ENCODE measurements at regions not wholly inside any gene's neighbourhood (a gene's known extent, or its start where the extent isn't known, plus 50 kb on each side); places are given as distances from the start of the nearest gene placed in this dataset.

DNA sequence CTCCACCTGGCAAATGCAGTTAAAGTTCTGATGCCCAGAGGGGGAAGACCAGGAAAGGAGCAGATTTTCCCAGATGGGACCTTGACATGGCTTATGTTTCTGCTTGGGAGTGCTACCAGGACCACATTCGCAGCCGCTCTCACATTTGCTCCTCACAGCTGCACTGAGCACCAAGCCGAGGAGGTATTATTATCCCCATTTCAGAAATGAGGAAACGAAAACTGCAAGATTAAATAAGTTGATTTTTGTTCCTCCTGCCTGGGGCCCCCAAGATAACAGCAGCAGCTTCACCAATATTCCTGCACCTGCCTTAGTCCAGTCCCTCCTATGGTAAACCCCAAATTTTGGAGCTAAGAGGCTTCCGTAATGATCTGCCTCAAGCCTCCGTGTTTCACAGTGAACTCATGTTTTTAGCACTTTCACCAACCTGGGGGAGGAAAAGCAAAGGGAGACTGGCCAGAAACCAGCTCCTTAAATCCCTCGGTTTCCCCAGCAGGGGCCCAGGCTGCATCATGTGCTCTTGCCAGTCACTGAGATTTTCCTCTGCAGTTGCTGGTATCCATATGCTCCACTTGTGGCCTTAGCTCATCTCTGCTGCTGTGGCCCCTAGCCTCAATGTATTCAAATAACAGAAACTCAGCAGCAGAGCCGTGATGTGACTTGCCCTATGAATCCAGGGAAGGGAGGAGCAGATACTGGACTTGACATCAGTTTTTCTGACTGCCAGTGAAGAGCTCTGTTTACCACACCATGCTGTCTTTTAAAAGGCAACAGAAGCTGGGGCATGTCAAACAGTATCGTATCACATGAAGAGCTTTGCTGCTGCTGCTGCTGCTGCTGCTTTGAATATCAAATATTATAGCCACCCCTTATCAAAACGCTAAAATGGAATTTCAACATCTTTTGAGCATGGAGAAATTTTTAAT, 95.5 kb upstream of the KLHL13 start:
- no peak for TF ChIP-seq CTCF (IDR thresholded peaks at IDR 0.05; ENCODE audit: low read depth, low read length)
- DNase-seq (ENCODE audit: low read depth, low spot score): no peak
- H3K4me3 ChIP-seq (ENCODE audit: low read depth, low read length): no peak overlapping the region
- in situ Hi-C loops (cut with HindIII; ENCODE audit: low sequenced_read_pairs): no loop called here

- in situ Hi-C loops (cut with HindIII; ENCODE audit: low sequenced_read_pairs): no loop called here
- DNase-seq (ENCODE audit: low read depth, low spot score): no peak
- no peak overlapping the region for H3K4me3 ChIP-seq (ENCODE audit: low read depth, low read length)
- no peak for TF ChIP-seq CTCF (IDR thresholded peaks at IDR 0.05; ENCODE audit: low read depth, low read length)
Observed at GRCh38 chrX:118212817-118213183, 96.2 kb upstream of the KLHL13 start.

DNA sequence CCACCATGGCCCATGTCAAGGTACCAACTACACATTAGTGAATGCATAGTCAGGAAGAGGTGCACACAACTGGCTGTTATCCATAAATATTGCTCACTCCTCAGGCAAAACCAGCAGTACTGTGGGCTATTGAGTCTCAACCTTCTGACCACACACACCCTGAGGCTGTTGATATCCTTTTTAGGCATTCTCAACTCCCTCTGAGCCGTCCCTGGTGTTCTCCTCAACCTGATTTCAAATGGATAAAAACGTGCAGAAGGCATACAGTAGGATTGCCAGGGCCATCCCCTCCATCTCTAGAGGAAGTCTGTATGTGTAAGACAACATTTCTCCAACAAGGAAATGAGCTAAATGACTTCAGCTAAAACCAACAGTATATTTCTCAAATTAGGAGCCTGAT, 98.7 kb upstream of the KLHL13 start:
- DNase-seq (ENCODE audit: low read depth, low spot score): no peak

GRCh38 chrX:118216087-118216486, 99.5 kb upstream of the KLHL13 start:
- no peak for DNase-seq (ENCODE audit: low read depth, low spot score)
- in situ Hi-C loops (cut with HindIII; ENCODE audit: low sequenced_read_pairs): no loop called here
- no peak for TF ChIP-seq CTCF (IDR thresholded peaks at IDR 0.05; ENCODE audit: low read depth, low read length)
- no peak overlapping the region for H3K4me3 ChIP-seq (ENCODE audit: low read depth, low read length)

More for the DNA sequence above, 98.7 kb upstream of the KLHL13 start:
- H3K4me3 ChIP-seq (ENCODE audit: low read depth, low read length): no peak overlapping the region
- in situ Hi-C loops (cut with HindIII; ENCODE audit: low sequenced_read_pairs): no loop called here
- TF ChIP-seq CTCF (IDR thresholded peaks at IDR 0.05; ENCODE audit: low read depth, low read length): no peak

- no peak overlapping the region for H3K4me3 ChIP-seq (ENCODE audit: low read depth, low read length)
- in situ Hi-C loops (cut with HindIII; ENCODE audit: low sequenced_read_pairs): no loop called here
- no peak for TF ChIP-seq CTCF (IDR thresholded peaks at IDR 0.05; ENCODE audit: low read depth, low read length)
- no peak for DNase-seq (ENCODE audit: low read depth, low spot score)
Observed at GRCh38 chrX:118216509-118216908, 99.9 kb upstream of the KLHL13 start.

DNA sequence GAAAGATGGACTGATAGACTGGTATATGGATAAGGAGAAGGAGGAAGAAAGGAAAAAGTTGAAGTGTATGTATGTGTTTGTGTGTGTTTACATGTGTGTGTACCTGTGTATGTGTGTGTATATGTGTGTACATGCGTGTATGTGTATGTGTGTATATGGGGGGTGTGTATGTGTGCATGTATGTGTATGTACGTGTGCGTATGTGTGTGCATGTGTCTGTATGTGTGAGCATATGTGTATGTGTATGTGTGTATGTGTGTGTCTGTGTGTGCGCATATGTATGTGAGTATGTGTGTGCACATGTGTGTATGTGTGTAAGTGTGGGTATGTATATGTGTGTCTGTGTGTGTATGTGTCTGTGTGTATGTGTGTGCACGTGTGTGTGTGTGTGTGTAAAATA, 101.5 kb upstream of the KLHL13 start:
- no peak for DNase-seq (ENCODE audit: low read depth, low spot score)
- H3K4me3 ChIP-seq (ENCODE audit: low read depth, low read length): no peak overlapping the region
- TF ChIP-seq CTCF (IDR thresholded peaks at IDR 0.05; ENCODE audit: low read depth, low read length): no peak
- in situ Hi-C loops (cut with HindIII; ENCODE audit: low sequenced_read_pairs): no loop called here

All from astrocyte of the spinal cord (primary cell).